CD4-positive, alpha-beta T cell (primary cell): ENCODE measurements at regions not wholly inside any gene's neighbourhood (a gene's known extent, or its start where the extent isn't known, plus 50 kb on each side); places are given as distances from the start of the nearest gene placed in this dataset.

Experiments used
- ATAC-seq: fragments of 200-7000 bp; cut with Tn5 transposase; one replicate; pipeline ENCODE4 v1.10.0; 2022; ENCODE audit warnings: mild to moderate bottlenecking; ENCODE audit not compliant: poor library complexity
- CTCF ChIA-PET: fragments of 350-600 bp; sonication (Branson Sonifier 250); formaldehyde crosslinking; loops from one replicate; lab custom pipeline; 2021; ENCODE audit warnings: antibody characterized with exemption, inconsistent platforms; lab: Charles Lee
- POLR2A ChIA-PET: fragments of 350-600 bp; sonication (Branson Sonifier 250); formaldehyde crosslinking; loops from one replicate; lab custom pipeline; 2021; ENCODE audit warnings: antibody characterized with exemption, inconsistent platforms; lab: Charles Lee
- DNase-seq, 14 experiments: peaks; one replicate each; pipeline ENCODE4 v3.0.0-alpha.2; 2013 to 2020; ENCODE audit warnings: mixed read lengths in 2 of 14
- H3K27ac ChIP-seq, 2 donors: one replicate each; pipeline versions ENCODE4 v1.5.1 to v1.7.0; 2013; ENCODE audit warnings: low read length in 2 of 2, low read depth in 1 of 2, mild to moderate bottlenecking in 1 of 2
- H3K27me3 ChIP-seq, 2 experiments: 1 replicate in 1 of 2; 2 replicates in 1 of 2; pipeline versions ENCODE4 v1.6.1 to v1.7.0; 2013; ENCODE audit warnings: low read length in 2 of 2, control low read depth in 1 of 2, mild to moderate bottlenecking in 1 of 2, moderate library complexity in 1 of 2; ENCODE audit not compliant: insufficient read depth in 2 of 2, control insufficient read depth in 1 of 2
- H3K36me3 ChIP-seq: one replicate; pipeline ENCODE4 v1.6.1; 2013; ENCODE audit warnings: low read length, control low read depth; ENCODE audit not compliant: insufficient read depth
- H3K4me1 ChIP-seq: one replicate; pipeline ENCODE4 v1.6.1; 2013; ENCODE audit warnings: low read length, control low read depth; ENCODE audit not compliant: insufficient read depth
- H3K4me3 ChIP-seq: one replicate; pipeline ENCODE4 v1.5.1; 2013; ENCODE audit warnings: mild to moderate bottlenecking, low read length, moderate library complexity
- H3K9me3 ChIP-seq, 2 experiments: 1 replicate in 1 of 2; 2 replicates in 1 of 2; pipeline versions ENCODE4 v1.6.1 to v1.7.0; 2013; ENCODE audit warnings: low read length in 2 of 2, mild to moderate bottlenecking in 2 of 2, control low read depth in 1 of 2, moderate library complexity in 1 of 2; ENCODE audit not compliant: control insufficient read depth in 1 of 2, insufficient read depth in 1 of 2
- H3K27ac Mint-ChIP-seq: one replicate; pipeline ENCODE4 v1.8.0; 2020; ENCODE audit warnings: mixed read lengths
- H3K27me3 Mint-ChIP-seq: one replicate; pipeline ENCODE4 v1.8.0; 2021; ENCODE audit warnings: mixed read lengths
- H3K36me3 Mint-ChIP-seq: one replicate; pipeline ENCODE4 v1.8.0; 2021; ENCODE audit warnings: low read depth, mixed read lengths
- H3K4me1 Mint-ChIP-seq: one replicate; pipeline ENCODE4 v1.8.0; 2021; ENCODE audit warnings: low read depth, mixed read lengths
- H3K4me3 Mint-ChIP-seq: one replicate; pipeline ENCODE4 v1.8.0; 2020; ENCODE audit warnings: mild to moderate bottlenecking, mixed read lengths
- H3K9me3 Mint-ChIP-seq: one replicate; pipeline ENCODE4 v1.8.0; 2020; ENCODE audit warnings: mixed read lengths
- CTCF ChIP-seq: fragments of 200-600 bp; IDR thresholded peaks from one replicate; pipeline ENCODE4 v1.8.0; 2022; ENCODE audit warnings: antibody characterized with exemption, mild to moderate bottlenecking
- intact Hi-C, 2 experiments: fragments of 100-400 bp; cut with DNase I in 1 of 2; cut with micrococcal nuclease in 1 of 2; formaldehyde crosslinking; loops; one replicate each; pipeline versions ENCODE4 v1.15.1 to v1.9.0; 2023 to 2025; cut with DNase I, micrococcal nuclease

DNA sequence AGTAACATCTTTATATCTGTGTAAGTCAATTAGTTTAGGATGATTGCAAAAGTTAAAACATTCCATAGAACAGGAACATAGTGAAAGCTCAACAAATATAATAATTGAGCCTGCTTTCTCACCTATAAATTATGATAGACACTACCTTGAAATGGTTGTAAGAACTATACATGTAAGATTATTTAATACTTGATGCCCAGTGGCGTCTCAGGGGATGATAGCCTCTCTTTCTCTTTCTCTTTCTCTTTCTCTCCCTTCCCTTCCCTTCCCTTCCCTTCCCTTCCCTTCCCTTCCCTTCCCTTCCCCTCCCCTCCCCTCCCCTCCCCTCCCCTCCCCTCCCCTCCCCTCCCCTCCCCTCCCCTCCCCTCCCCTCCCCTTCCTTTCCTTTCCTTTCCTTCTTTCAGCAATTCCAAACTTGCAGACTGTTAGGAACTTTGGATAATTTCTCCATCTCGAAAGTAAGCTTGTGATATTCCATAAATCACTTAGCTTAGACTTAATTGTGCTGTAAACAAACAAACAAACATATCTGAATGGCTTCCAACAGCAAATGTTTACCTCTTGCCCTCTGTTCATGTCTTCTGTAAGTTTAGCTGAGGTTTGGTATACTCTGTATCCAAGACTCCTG lies 1102.7 kb downstream of the TSN start:
- Mint-ChIP-seq H3K36me3 (no peaks in the 10 kb centered on the region), H3K4me3 (no peak overlapping the region), H3K9me3 (peaks cover 18% of the 10 kb centered on the region), H3K27ac (no peak overlapping the region), H3K27me3 (no peaks in the 10 kb centered on the region), H3K4me1 (no peaks in the 10 kb centered on the region)
- H3K36me3 ChIP-seq: no peaks in the 10 kb centered on the region
- intact Hi-C loops: no loop called here
- DNase-seq (no peak), ATAC-seq (no peak)
- POLR2A ChIA-PET: no interaction called here
- CTCF ChIA-PET: interaction anchor here (0.6 kb wide), 1 partner anchor 171 kb away, joined by 4 read pairs; no protein-coding TSS in a partner anchor
- H3K4me3 ChIP-seq: no peak overlapping the region
- no peaks in the 10 kb centered on the region for H3K27me3 ChIP-seq
- TF ChIP-seq CTCF: no peak
- no peak overlapping the region for H3K27ac ChIP-seq
- H3K4me1 ChIP-seq: no peaks in the 10 kb centered on the region
- H3K9me3 ChIP-seq: no peaks in the 10 kb centered on the region

- Mint-ChIP-seq H3K36me3 (no peaks in the 10 kb centered on the region), H3K4me1 (no peaks in the 10 kb centered on the region), H3K27me3 (no peaks in the 10 kb centered on the region), H3K9me3 (peaks cover 14% of the 10 kb centered on the region), H3K27ac (no peak overlapping the region), H3K4me3 (no peak overlapping the region)
- ChIA-PET POLR2A (no interaction called here), CTCF (no interaction called here)
- ATAC-seq: no peak
- no peak for TF ChIP-seq CTCF
- intact Hi-C loops: no loop called here
- no peaks in the 10 kb centered on the region for H3K9me3 ChIP-seq
- no peaks in the 10 kb centered on the region for H3K27me3 ChIP-seq
- no peak for DNase-seq
- H3K4me1 ChIP-seq: no peaks in the 10 kb centered on the region
- H3K27ac ChIP-seq: no peak overlapping the region
- H3K4me3 ChIP-seq: no peak overlapping the region
- H3K36me3 ChIP-seq: no peaks in the 10 kb centered on the region
These were observed 1103.4 kb downstream of the TSN start for GRCh38 chr2:122858813-122859212.

DNA sequence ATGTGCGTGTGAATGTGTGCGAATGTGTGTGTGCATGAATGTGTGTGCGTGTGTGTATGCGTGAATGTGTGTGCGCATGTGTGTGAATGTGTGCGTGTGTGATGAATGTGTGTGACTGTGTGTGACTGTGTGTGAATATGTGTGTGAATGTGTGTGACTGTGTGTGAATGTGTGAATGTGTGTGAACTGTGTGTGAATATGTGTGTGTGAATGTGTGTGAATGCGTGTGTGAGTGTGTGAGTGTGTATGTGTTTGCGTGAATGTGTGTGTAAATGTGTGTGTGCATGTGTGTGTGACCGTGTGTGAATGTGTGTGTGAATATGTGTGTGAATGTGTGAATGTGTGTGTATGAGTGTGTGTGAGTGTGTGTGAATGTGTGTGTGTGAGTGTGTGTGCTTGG lies 1103.8 kb downstream of the TSN start:
- no peaks in the 10 kb centered on the region for H3K36me3 Mint-ChIP-seq
- H3K27me3 Mint-ChIP-seq: no peaks in the 10 kb centered on the region
- H3K4me1 Mint-ChIP-seq: no peaks in the 10 kb centered on the region
- POLR2A ChIA-PET: no interaction called here
- no peak for ATAC-seq
- H3K9me3 Mint-ChIP-seq: peaks cover 14% of the 10 kb centered on the region
- no peak overlapping the region for H3K4me3 Mint-ChIP-seq
- TF ChIP-seq CTCF: no peak
- Histone ChIP-seq H3K9me3 (no peaks in the 10 kb centered on the region), H3K4me3 (no peak overlapping the region), H3K27me3 (no peaks in the 10 kb centered on the region), H3K36me3 (no peaks in the 10 kb centered on the region), H3K4me1 (no peaks in the 10 kb centered on the region), H3K27ac (no peak overlapping the region)
- no peak for DNase-seq
- CTCF ChIA-PET: no interaction called here
- H3K27ac Mint-ChIP-seq: no peak overlapping the region
- intact Hi-C loops: no loop called here
